Common myeloid progenitor, CD34-positive (primary cell): ENCODE measurements at regions not wholly inside any gene's neighbourhood (a gene's known extent, or its start where the extent isn't known, plus 50 kb on each side); places are given as distances from the start of the nearest gene placed in this dataset.

ENCODE experiments used
- CTCF ChIA-PET: fragments of 350-600 bp; sonication (Branson Sonifier 250); formaldehyde crosslinking; loops from one replicate; lab custom pipeline; 2021; ENCODE audit warnings: antibody characterized with exemption; lab: Charles Lee
- POLR2A ChIA-PET: fragments of 350-600 bp; sonication (Branson Sonifier 250); formaldehyde crosslinking; loops from one replicate; lab custom pipeline; 2021; ENCODE audit warnings: antibody characterized with exemption; lab: Charles Lee
- DNase-seq, 3 donors: peaks; one replicate each; pipeline versions ENCODE4 v3.0.0 to v3.0.0-alpha.2; 2013
- H3K27ac ChIP-seq, 2 experiments: 1 replicate in 1 of 2; 2 replicates in 1 of 2; pipeline ENCODE4 v1.7.0; 2013; ENCODE audit warnings: inconsistent platforms in 2 of 2, low read length in 2 of 2, mild to moderate bottlenecking in 2 of 2, low read depth in 1 of 2, moderate library complexity in 1 of 2; ENCODE audit not compliant: severe bottlenecking in 2 of 2, insufficient read depth in 1 of 2, poor library complexity in 1 of 2
- H3K27me3 ChIP-seq, 5 experiments: replicated peaks in 2 of 5; 1 replicate in 3 of 5; 2 replicates in 2 of 5; pipeline versions ENCODE4 v1.6.1 to v1.7.0; 2013; ENCODE audit warnings: low read length in 4 of 5, mild to moderate bottlenecking in 2 of 5, moderate library complexity in 2 of 5, inconsistent platforms in 1 of 5; ENCODE audit not compliant: insufficient read depth in 5 of 5, control insufficient read depth in 4 of 5
- H3K36me3 ChIP-seq, 4 experiments: 1 replicate in 2 of 4; 2 replicates in 2 of 4; pipeline versions ENCODE4 v1.6.1 to v1.7.0; 2013; ENCODE audit warnings: low read length in 3 of 4, control low read depth in 1 of 4, mild to moderate bottlenecking in 1 of 4; ENCODE audit not compliant: control insufficient read depth in 4 of 4, insufficient read depth in 4 of 4
- H3K4me1 ChIP-seq, 4 experiments: 1 replicate in 3 of 4; 2 replicates in 1 of 4; pipeline versions ENCODE4 v1.6.1 to v1.7.1; 2013; ENCODE audit warnings: low read length in 3 of 4, mild to moderate bottlenecking in 3 of 4, control low read depth in 1 of 4, inconsistent platforms in 1 of 4, moderate library complexity in 1 of 4; ENCODE audit not compliant: control insufficient read depth in 4 of 4, insufficient read depth in 4 of 4; ENCODE audit errors: control extremely low read depth in 1 of 4
- H3K4me3 ChIP-seq, 7 experiments: 1 replicate in 4 of 7; 2 replicates in 3 of 7; pipeline versions ENCODE4 v1.5.1 to v1.7.0; 2013; ENCODE audit warnings: mild to moderate bottlenecking in 7 of 7, low read length in 6 of 7, moderate library complexity in 6 of 7, inconsistent platforms in 2 of 7, low read depth in 2 of 7, control low read depth in 1 of 7; ENCODE audit not compliant: insufficient read depth in 4 of 7, control insufficient read depth in 1 of 7; ENCODE audit errors: extremely low read depth in 1 of 7
- H3K9me3 ChIP-seq, 5 experiments: 1 replicate in 4 of 5; 2 replicates in 1 of 5; pipeline versions ENCODE4 v1.6.1 to v1.7.1; 2013; ENCODE audit warnings: low read length in 4 of 5, mild to moderate bottlenecking in 2 of 5, inconsistent platforms in 1 of 5, low read depth in 1 of 5, moderate library complexity in 1 of 5; ENCODE audit not compliant: control insufficient read depth in 4 of 5, insufficient read depth in 2 of 5; ENCODE audit errors: control extremely low read depth in 1 of 5
- WGBS: methylation state at CpG from one replicate; pipeline ENCODE4 v1.1.5; 2013; ENCODE audit not compliant: insufficient coverage; 5-methylcytosine and 5-hydroxymethylcytosine counted together

DNA sequence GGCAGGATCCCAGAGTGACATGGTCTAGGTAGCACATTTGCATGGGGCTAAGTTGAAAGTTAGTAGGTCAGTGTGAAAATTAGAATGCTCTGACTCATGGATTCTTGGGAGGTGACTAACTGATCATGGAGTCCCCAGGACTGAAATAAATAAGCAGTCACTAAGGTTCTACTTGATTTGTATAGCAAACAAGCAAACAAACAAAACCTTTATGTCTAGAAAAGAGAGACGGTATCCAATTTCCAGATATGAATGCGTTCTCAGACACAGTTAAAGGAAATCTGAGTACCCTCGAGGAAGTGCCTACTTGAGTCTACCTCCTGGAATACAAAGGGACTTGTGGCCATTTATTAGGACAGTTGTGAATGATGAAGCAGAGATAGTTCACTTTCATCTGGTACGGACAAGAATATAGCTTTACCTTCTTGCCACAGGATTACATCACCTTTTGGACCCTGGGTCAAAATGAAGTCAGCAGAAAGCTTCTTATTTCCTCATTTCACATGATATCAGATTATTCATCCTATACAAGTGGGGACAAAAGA lies 54.3 kb upstream of the AGPS start:
- no peak for DNase-seq
- CTCF ChIA-PET = interaction anchor here (0.7 to 11.0 kb wide), 8 partner anchors 11 to 421 kb away, joined by 3 to 211 read pairs (median 4); no protein-coding TSS in a partner anchor
- H3K4me1 ChIP-seq = peaks cover 0 to 8% (median 2%) of the 10 kb centered on the region in 4 experiments
- POLR2A ChIA-PET = interaction anchor here (0.8 kb wide), 1 partner anchor 12 kb away, joined by 4 read pairs; no protein-coding TSS in a partner anchor
- no peaks in the 10 kb centered on the region for H3K9me3 ChIP-seq
- H3K36me3 ChIP-seq = peaks cover 0 to 11% (median 4%) of the 10 kb centered on the region in 4 experiments
- WGBS = 88% methylated on average over 3 of the region's 4 CpGs
- H3K27ac ChIP-seq = no peak overlapping the region
- H3K27me3 ChIP-seq = no peaks in the 10 kb centered on the region
- H3K4me3 ChIP-seq = no peak overlapping the region

DNA sequence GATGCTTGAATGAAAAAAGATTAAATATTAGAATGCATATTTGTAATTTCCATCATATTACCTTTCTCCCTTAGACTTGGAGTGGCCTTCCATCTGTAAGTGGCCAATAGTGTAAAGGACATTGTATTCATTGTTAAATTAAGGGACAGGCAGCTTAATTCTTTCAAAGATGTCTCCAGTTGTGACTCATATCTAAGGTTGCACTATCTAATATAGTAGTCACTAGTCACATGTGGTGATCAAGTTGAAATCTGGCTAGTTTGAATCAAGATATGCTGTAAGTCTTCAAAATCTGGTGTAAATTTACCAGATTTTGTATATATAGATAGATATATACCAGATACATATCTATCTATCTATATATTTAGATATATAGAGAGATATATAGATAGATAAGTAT lies 52.4 kb upstream of the AGPS start:
- Histone ChIP-seq H3K27ac (no peak overlapping the region), H3K4me1 (peaks cover 0 to 8% (median 2%) of the 10 kb centered on the region in 4 experiments), H3K27me3 (no peaks in the 10 kb centered on the region), H3K9me3 (no peaks in the 10 kb centered on the region), H3K36me3 (peaks cover 0 to 8% (median 3%) of the 10 kb centered on the region in 4 experiments), H3K4me3 (no peak overlapping the region)
- ChIA-PET CTCF (interaction anchor here (5.6 to 11.0 kb wide), 2 partner anchors 9 to 76 kb away, joined by 90 to 211 read pairs; no protein-coding TSS in a partner anchor), POLR2A (no interaction called here)
- no peak for DNase-seq

DNA sequence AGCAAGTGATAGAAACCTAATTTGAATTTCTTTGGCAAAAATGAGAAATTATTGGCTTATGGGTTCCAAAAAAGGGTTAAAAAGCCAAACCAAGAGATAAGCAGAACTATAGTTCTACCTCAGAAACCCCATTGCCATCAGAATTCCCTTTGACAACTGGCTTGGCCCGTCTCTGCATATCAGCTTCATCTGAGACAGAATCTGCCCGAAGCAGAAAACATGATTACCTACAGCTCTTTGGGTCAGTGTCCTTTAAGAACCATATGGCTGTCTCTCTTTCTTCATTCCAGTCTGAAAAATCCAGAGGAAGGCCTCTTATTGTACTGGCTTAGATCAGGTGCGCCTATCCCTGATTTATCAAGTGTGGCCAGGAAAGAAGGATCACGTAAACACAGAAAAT lies 49.8 kb upstream of the AGPS start:
- H3K27ac ChIP-seq = no peak overlapping the region
- WGBS = 100% methylated on average over 4 of the region's 4 CpGs
- H3K36me3 ChIP-seq = peaks cover 0 to 4% (median 2%) of the 10 kb centered on the region in 4 experiments
- CTCF ChIA-PET = interaction anchor here (0.7 to 11.0 kb wide), 7 partner anchors 7 to 73 kb away, joined by 3 to 211 read pairs (median 3); partner anchors contain the start of gene AGPS
- peaks cover 0 to 17% (median 10%) of the 10 kb centered on the region in 4 experiments for H3K4me1 ChIP-seq
- H3K4me3 ChIP-seq = no peak overlapping the region
- no peaks in the 10 kb centered on the region for H3K9me3 ChIP-seq
- POLR2A ChIA-PET = no interaction called here
- DNase-seq = no peak
- no peaks in the 10 kb centered on the region for H3K27me3 ChIP-seq
